ENCODE measurements at regions not wholly inside any gene's neighbourhood (a gene's known extent, or its start where the extent isn't known, plus 50 kb on each side); places are given as distances from the start of the nearest gene placed in this dataset.
"Not testable (repeated sequence)": the region's sequence is repeated elsewhere in the genome, so short reads cannot be mapped to it uniquely, and the experiment has no call there.

DNA sequence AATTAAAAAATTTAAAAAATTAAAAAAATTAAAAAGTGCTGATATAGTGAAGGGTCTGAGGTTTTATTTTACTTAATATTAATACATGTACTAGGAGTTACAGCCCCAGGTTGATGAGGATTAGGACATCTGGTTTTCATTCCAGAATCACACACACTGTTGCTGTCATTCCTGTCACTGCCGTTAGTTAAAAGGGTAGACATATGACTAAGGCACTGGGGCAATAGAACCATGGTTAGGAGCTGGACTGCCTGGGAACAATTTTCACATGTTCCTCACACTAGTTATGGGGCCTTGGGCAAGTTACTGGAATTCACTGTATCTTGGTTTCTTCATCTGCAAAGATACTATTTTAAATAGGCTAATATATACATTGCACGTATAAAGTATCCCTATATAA is 191.8 kb upstream of the DPYD start:
- DNase-seq (ENCODE audit: low read depth) = no peak

DNA sequence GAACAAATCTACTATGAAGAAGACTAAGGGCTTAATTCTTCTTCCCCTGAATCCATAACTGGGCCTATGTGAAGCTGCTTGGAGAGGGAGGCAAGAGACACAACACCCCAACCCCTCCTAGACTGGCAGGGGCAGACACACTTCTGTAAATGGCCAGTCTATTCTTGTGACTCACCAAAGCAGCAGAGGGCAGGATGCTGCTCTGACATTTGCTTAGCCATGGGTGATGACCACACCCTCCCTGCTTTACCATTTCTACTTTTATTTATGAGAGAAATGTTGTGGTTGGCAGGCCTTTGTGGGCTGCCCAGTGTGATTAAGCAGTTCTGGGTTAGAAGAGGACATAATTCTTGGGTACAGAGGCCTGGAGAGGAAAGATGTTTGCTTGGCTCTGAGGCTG is 189.8 kb upstream of the DPYD start:
- DNase-seq (ENCODE audit: low read depth) = no peak

DNA sequence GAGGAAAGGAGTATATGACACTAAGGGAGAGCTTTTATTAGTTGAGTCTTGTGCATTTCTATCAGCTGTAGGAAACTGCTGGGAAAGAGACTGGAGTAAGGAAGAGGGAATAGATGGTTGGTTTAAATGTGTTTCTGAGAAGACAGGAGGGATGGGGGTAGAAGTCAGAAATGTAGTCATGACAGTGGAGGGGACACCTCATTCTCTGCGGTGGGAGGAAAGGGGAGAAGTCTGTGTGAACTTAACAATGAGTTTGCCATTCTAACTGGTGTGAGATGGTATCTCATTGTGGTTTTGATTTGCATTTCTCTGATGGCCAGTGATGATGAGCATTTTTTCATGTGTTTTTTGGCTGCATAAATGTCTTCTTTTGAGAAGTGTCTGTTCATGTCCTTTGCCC is 187.5 kb upstream of the DPYD start:
- DNase-seq (ENCODE audit: low read depth) = not testable (repeated sequence)

DNA sequence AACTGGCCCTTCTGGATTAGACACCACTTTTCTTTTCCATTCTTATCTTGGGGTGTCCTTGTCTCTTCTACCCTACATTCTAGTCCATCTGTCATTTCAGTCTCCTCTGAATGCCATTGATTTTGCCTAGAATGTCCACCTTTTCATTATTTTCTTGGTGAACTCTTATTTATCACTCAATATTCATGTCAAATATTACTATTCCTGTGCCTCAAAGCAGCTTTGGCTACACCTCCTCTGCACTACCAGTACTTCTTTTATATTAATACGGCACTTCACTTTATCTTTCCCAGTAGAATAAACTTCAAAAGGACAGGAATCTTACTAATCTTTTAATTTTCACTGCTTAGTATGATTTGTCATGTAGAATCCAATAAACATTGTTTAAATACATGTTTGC is 186.4 kb upstream of the DPYD start:
- DNase-seq (ENCODE audit: low read depth) = no peak

DNA sequence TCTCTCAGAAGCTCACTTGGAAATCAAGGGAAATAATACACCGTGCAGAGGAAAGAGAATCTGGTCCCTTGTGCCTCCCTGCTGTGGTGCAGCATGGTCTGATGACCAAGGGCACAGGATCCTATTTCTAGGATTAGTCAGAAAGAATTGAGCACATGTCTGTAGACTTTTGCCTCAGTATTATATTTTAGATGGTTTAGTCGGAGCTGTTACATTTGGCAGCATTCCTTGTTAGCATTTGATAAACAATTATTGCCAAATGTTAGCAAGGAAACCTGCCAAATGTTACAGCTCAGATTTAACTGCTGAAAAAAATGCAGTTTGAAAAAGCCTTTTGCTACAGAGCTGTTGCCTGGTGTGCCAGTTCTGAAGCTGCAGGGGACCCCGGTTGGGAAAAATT is 183.5 kb upstream of the DPYD start:
- no peak for DNase-seq (ENCODE audit: low read depth)

DNA sequence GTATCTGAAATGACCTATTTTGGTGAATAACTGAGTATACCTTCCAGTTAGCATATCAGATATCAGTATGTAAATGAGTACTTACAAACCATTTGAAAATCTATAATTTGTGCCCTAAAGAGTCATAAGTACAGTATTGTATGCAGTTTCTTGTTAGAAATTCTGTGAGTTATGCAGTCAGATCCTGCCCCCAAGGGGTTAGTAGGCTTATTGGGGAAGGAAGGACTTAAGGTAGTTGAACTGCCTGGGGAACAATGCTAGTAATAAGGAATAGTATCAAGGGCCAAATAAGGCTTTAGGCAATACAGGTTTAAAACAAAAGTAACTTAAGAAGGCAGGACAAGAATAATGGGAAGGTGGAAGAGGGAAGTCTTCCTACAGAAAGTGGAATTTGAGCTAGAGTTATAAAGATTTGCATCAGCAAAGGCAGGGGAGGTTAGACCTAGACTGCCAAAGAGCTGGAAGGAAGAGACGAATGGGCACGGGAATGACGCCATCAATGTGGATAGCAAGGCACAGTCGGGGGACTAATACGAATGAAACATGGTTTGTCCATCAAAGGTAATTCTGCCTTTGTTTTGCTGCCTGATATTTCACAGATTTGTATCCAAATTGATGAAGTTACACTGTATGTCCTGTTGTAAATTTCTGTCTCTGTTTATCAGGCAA is 182.9 kb upstream of the DPYD start:
- no peak for DNase-seq (ENCODE audit: low read depth)

DNA sequence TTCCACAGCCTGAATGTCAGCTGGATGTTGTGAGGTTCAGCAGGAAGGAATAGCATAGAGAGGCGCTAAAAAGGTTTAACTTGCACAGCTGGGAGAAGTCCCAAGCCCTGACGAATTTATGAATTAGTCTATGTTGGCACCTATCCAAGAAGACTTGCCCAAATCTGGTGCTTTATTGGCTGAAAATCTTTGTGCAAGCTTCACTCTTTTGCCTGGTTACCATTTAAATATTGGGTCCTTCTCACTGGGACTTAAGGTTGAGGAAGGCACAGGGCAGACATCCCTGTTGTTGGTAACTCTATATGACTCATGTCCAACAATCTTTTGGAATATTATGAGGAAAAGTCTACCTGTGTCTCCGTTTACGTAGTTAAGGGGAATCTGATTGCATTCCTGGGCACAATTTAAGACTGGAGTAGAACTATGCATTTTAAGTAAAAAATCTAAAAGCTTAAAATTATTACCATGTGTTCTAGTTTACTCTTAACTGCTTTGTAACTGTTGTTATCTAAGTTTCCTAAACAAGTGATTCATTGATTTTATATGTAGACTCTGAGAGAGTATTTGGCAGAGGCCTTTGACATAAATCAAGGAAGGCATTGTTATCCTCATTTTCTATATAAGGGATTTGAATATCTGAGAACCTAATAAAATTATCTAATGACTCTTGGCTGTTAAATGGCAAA is 181.7 kb upstream of the DPYD start:
- no peak for DNase-seq (ENCODE audit: low read depth)

DNA sequence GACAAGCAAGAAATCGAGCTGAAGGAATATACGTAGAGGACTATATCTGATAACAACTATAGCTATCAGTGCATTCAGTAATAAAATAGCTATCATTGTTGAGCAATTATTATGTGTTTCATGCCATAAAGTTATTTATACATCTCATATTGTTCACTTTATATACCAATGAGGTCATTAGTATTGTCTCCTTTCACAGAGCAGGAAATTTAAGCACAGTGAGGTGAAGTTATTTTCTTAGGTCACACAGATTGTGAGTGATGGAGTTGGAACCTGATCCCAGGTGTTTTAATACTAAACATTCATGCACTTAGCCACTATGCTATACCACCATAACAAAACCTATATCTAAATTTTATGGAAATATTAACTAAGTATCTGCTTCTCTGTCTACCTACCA is 180.5 kb upstream of the DPYD start:
- DNase-seq (ENCODE audit: low read depth) = no peak

DNA sequence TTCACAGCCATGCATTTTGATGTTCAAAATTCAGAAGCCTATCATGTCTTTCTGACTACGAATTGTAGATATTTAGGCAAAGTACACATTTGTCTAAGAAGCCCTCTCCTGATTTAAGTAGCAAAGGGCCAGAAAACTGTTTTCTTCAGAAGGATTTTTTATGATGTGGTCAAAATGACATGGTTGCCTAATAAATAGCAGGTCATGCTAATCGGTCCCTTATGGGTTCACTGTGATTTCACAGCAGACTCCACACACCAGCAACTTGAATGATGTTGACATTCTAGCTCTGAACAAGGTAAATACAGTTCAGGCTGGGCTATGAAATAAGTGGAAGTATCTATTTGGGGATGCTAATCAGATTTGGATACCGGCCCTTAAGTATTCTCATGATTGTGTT is 178.7 kb upstream of the DPYD start:
- DNase-seq (ENCODE audit: low read depth) = no peak

DNA sequence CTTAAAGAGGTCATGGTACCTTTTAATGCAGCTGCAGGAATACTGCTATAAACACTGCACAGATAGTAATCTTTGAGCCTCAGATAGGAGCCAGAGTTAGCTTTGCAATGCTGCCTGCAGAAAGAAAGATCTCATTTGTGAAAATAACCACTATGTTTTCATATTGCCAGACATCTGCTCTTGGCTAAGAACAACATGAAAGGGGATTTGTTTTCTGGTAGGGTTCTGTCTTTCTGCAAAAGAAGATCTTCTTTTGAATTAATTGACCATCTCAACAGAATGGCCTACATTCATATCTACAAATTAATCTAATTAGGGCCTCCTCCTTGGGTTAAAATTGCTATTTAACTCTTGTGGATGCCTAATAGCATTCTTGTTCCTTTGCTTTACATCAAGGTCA is 177.6 kb upstream of the DPYD start:
- no peak for DNase-seq (ENCODE audit: low read depth)

DNA sequence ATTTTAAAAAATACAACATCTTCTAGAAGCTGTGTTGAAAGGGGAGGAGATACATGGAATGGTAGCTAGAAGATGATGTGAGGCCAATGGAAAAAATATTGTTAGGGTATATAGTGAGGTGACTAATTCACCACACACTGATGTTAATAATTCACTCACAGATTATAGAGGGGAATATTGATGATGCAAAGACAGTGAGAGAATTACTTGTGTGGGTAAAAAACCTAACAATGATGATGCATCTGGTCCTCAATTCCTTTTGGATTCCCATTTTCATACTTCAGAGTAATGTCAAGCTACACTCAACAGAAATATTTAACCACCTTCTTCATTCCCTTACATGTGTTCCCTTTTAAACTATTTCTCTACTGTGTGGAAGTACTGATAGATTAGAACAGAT is 169.5 kb upstream of the DPYD start:
- DNase-seq (ENCODE audit: low read depth) = no peak

DNA sequence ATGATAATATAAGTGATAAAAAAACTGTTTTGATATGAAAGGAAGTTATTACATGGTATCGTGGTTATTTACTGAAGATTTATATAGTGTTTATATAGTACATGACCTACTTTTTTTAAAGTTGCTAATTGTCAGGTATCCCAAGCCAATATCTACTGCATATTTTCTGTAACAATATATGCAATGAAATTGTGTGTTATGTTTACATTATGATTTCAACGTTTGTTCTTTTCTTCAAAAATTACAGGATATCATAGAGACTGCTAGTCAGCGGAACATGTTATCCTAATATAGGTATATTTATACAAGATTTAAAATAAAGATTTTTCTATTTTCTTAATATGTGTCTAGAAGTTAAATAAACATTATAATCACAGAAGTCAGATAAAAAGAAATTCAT is 167.5 kb upstream of the DPYD start:
- DNase-seq (ENCODE audit: low read depth) = no peak

DNA sequence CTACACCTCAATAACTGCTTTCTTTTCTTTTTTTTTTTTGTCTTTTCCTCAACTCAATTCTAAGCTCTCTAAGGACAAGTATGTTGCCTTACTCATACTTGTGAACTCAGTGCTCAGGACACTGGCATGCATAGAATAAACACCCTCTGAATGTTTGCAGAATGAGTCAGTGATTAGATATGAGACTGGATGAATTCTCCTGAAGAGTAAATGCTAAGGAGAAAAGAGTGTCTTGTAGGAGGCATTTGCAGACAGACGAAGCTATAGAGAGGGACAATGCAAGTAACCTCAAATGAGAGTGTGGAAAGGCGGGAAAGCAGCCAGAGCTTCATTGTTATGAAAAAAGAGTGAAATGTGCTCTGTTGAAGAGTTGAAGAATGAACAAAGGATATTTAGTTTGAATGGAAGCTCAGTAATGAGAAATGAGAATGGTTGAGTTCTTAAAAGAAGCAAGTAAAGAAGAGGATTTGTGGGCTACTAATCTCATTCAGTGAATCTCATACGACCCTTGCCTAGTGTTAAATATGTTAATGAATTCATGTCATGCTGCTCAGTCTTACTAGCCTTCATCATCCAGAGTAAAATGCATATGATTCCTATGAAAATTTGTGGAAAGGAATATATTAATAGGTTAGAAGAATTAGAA is 166.1 kb upstream of the DPYD start:
- DNase-seq (ENCODE audit: low read depth) = no peak

DNA sequence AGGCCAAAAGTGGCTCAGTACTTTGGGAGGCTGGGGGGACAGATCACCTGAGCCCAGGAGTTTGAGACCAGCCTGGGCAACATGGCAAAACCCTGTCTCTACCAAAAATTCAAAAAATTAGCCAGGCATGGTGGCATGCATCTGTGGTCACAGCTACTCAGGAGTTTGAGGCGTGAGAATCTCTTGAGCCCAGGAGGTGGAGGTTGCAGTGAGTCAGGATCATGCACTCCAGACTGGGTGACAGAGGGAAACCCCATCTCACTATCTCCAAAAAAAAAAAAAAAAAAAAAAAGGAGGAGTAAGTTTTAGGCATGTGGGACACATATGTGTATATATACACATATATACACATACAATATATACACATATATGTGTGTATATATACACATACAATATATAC is 165.3 kb upstream of the DPYD start:
- no peak for DNase-seq (ENCODE audit: low read depth)

DNA sequence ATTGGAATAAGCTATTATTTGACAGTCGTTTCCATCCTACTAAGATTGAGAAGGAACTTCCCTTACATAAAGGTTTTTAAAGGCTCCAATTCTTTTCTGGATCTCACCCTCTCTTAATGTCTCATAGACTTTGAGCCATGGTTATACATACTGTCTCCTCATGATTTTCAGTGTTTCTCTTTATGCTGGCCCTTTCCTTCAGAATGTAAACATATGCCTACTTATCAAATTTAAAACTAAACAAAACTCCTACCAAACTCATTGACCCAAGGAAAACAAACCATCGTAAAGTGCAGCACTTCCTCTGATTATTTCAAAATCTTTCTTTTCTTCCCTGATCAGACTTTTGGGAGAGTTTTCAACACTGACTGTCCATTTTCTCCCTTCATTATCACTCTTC is 163.4 kb upstream of the DPYD start:
- no peak for DNase-seq (ENCODE audit: low read depth)

DNA sequence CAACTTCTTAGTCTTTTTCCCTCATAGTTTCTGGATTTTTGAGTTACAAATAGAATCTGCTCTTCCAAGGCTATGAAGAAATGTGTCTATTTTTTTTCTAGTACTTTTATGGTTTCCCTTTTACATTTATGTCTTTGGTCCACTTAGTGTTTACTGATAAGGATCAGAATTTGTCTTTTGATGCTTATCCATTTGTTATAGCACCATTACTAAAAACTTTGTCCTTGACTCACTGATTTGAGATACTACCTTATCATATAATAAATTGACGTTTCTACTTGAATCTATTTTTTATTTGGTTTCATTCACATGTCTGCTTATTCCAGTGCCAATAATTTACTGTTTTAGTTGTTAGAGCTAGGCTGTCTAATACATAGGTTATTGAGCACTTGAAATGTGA is 161.1 kb upstream of the DPYD start:
- no peak for DNase-seq (ENCODE audit: low read depth)

DNA sequence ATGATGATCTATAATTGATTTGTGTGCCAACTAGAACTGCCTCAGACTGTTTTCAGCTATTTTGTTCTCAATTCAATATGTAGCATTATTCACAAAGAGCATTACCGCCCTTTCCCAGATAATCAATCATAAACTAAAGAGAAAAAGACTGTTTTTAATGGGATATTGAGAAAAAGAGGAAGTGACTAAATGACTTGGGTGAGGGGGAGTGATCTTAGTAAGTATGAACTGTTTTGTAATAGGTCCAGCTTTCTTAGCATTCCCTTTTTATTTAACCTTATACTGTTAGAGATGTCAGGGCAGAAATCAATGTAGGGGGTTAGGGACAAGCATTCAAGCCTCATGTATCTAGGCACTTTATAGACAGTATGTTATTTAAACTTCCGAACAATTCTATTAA is 157.8 kb upstream of the DPYD start:
- DNase-seq (ENCODE audit: low read depth) = no peak

DNA sequence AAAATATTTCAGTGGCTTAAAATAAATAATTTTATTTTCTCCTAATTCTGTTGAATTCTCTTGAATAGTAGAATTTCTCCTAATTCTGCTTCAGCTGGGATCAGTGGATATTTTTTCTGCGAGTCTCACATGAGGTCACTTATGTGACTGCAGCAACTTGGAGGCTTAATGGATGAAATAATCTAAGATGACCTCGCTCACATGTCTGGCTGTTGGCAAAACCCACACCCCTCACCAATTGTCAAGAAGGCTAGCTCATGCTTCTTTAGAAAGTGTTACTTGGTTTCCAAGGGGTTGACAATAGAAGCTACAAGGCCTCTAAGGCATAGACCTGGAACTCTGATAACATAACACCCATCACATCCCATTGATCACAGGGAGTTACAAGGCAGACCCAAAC is 156.9 kb upstream of the DPYD start:
- DNase-seq (ENCODE audit: low read depth) = no peak

DNA sequence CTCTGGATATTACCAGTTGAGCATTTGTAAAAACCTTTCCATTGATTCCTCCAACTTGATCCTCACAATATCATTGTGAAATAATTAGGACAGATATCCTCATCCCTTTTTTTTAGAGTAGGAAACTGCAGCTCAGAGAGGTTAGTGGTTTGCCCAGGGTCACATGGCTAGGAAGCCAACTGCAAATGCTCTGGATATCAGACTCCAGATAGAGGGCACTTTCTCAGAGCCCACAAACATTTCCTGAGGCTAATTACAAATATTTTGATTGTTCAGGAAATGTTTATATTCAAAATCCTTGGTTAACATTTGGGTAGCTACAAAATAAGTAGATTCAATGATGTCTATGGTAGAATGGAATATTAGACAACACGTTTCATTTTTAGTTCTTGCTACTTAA is 154.8 kb upstream of the DPYD start:
- DNase-seq (ENCODE audit: low read depth) = no peak

DNA sequence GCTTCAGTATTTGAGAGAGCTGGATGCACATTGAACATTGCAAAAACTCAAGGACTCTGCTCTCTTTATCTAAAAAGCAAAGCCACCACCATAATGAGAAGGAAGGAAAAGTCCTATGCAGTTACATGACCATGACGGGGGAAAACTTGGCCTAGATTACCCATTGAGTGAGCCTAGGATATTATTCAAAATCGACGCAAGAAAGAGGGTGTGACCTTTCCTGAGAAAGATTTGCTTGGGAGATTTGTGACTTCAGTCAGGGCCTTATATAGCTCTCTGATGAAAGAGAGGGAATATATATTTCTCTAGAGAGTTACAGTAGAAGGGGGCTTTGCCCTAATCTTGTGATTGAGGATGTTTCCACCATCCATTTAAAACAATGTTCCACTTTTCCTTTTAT is 153.0 kb upstream of the DPYD start:
- DNase-seq (ENCODE audit: low read depth) = no peak

DNA sequence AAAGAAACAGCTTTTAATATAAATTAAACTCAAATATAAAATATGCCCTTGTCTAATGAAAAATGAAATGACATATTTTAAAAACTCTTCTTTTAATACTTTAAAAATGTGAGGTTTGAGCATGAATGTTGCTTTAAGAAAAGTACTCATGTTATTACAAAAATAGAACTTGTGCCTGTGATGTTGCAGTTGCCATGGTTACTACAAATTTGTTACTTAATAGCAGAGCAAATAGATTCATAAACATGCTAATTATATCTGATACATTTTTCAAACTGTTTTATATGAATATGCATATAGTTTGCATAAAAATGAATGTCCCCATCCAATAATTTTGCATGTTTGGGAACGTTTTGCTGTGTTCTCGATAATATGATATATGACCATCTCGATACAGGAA is 152.3 kb upstream of the DPYD start:
- no peak for DNase-seq (ENCODE audit: low read depth)

DNA sequence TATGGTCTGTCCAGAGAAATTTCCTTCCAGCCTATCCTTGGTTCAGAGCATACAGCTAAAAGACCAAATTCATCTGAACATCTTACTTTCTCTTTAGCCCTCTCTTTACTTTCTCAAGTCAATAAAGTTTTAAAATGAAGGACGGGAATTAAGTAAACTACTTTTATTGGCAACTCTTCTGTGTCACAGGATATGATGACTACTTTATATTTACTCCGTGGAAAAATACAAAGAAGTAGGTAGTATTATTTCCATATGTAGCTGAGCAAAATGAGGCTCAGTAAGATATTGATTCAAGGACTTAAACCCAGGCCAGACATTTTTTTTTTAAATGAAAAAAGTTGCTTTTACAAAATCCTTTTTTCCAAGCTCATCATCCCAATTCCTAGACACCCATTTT is 151.2 kb upstream of the DPYD start:
- no peak for DNase-seq (ENCODE audit: low read depth)

DNA sequence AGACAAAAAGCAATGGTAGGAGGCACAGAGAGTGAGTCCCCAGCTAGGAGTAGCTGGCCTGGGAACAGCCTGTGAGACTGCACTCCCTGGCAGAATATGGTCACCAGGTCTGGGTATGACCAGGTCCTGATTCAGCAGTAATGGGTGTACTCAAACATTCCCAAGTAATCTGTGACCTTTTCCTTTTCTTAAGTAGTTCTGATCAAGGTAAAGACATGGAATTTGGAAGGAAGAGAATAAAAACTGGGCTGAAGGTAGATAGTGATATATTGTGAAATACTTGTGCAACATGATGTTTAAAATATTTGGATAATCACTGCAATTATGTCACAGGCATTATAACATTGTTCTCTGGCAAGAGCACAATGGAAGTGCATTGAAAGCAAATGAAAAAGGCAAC is 147.2 kb upstream of the DPYD start:
- no peak for DNase-seq (ENCODE audit: low read depth)

DNA sequence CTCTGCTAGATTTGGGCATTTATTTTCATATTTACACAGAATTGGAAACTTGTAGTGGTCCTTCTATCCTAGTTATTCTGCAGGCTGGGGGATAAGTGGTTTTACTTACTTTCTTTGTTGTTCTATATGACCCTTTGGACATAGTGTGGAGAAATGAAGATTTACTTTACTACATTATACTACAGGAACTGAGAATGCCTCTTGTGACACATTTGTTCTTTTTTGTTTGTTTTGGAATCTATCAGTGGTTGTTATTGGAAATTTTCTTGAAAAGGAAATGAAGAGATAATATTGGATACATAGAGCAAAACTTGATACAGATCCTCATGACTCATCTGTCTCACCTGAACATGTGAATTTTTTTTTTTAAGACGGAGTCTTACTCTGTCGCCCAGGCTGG is 146.1 kb upstream of the DPYD start:
- DNase-seq (ENCODE audit: low read depth) = no peak

Measured in CMK (cell line).